Endodermal cell (in vitro differentiated cells): ENCODE measurements at regions not wholly inside any gene's neighbourhood (a gene's known extent, or its start where the extent isn't known, plus 50 kb on each side); places are given as distances from the start of the nearest gene placed in this dataset.
"Not testable (repeated sequence)": the region's sequence is repeated elsewhere in the genome, so short reads cannot be mapped to it uniquely, and the experiment has no call there.

Experiments
- DNase-seq: peaks from one replicate; pipeline ENCODE4 v3.0.0-alpha.2; 2017
- H3K27ac ChIP-seq: 2 replicates; pipeline ENCODE4 v1.5.1; 2013; ENCODE audit warnings: mild to moderate bottlenecking, low read depth, low read length, moderate library complexity
- H3K27me3 ChIP-seq: 2 replicates; pipeline ENCODE4 v1.6.1; 2013; ENCODE audit warnings: mild to moderate bottlenecking, low read length, moderate library complexity; ENCODE audit not compliant: insufficient read depth, control insufficient read depth, poor library complexity, severe bottlenecking
- H3K36me3 ChIP-seq: 2 replicates; pipeline ENCODE4 v1.7.0; 2013; ENCODE audit warnings: mild to moderate bottlenecking, low read length, moderate library complexity; ENCODE audit not compliant: control insufficient read depth, insufficient read depth
- H3K4me1 ChIP-seq: one replicate; pipeline ENCODE4 v1.7.0; 2013; ENCODE audit warnings: low read length; ENCODE audit not compliant: control insufficient read depth, insufficient read depth
- H3K4me3 ChIP-seq: 2 replicates; pipeline ENCODE4 v1.5.1; 2013; ENCODE audit warnings: mild to moderate bottlenecking, low read length, moderate library complexity
- H3K9ac ChIP-seq: 2 replicates; pipeline ENCODE4 v1.6.1; 2013; ENCODE audit warnings: mild to moderate bottlenecking, low read length, moderate library complexity; ENCODE audit not compliant: poor library complexity, severe bottlenecking; ENCODE audit errors: extremely low read depth
- H3K9me3 ChIP-seq: 2 replicates; pipeline ENCODE4 v1.6.1; 2013; ENCODE audit warnings: mild to moderate bottlenecking, low read length, moderate library complexity; ENCODE audit not compliant: control insufficient read depth
- H3K27ac Mint-ChIP-seq: 2 replicates; pipeline ENCODE4 v1.8.0; 2020; ENCODE audit warnings: mixed read lengths
- H3K27me3 Mint-ChIP-seq: 2 replicates; pipeline ENCODE4 v1.8.0; 2021; ENCODE audit warnings: mild to moderate bottlenecking, mixed read lengths; ENCODE audit not compliant: insufficient read depth
- H3K36me3 Mint-ChIP-seq: 2 replicates; pipeline ENCODE4 v1.8.0; 2020; ENCODE audit warnings: low read depth, mixed read lengths
- H3K4me1 Mint-ChIP-seq: 2 replicates; pipeline ENCODE4 v1.8.0; 2020; ENCODE audit warnings: mixed read lengths
- H3K4me3 Mint-ChIP-seq: 2 replicates; pipeline ENCODE4 v1.8.0; 2020; ENCODE audit warnings: mild to moderate bottlenecking, moderate library complexity, mixed read lengths
- H3K9me3 Mint-ChIP-seq: 2 replicates; pipeline ENCODE4 v1.8.0; 2020; ENCODE audit warnings: mild to moderate bottlenecking, mixed read lengths
- CTCF ChIP-seq: fragments of 200-600 bp; sonication (generic); conservative IDR thresholded peaks from 2 replicates; pipeline ENCODE4 v1.5.0; 2021; ENCODE audit warnings: antibody characterized with exemption, mild to moderate bottlenecking
- WGBS, 2 experiments: methylation state at CpG; one replicate each; pipeline versions ENCODE4 v1.1.5 to v1.1.7; 2013; ENCODE audit warnings: missing lambda C conversion rate in 2 of 2, mixed read lengths in 1 of 2; ENCODE audit not compliant: insufficient coverage in 1 of 2, insufficient read length in 1 of 2; 5-methylcytosine and 5-hydroxymethylcytosine counted together

GRCh38 chr11:67820081-67820480 lies 145.7 kb upstream of the ALDH3B2 start:
- 86 to 94% methylated on average over 5 to 9 of the region's 9 CpGs for WGBS, 2 experiments
- H3K27ac Mint-ChIP-seq: no peak overlapping the region
- H3K27me3 Mint-ChIP-seq: no peaks in the 10 kb centered on the region
- TF ChIP-seq CTCF: no peak
- H3K27me3 ChIP-seq: no peaks in the 10 kb centered on the region
- H3K36me3 Mint-ChIP-seq: no peaks in the 10 kb centered on the region
- H3K4me3 Mint-ChIP-seq: no peak overlapping the region
- peaks cover 19% of the 10 kb centered on the region for H3K4me1 Mint-ChIP-seq
- no peaks in the 10 kb centered on the region for H3K4me1 ChIP-seq
- no peak for DNase-seq
- no peak overlapping the region for H3K27ac ChIP-seq
- no peak overlapping the region for H3K4me3 ChIP-seq
- H3K9ac ChIP-seq: no peak overlapping the region
- H3K9me3 Mint-ChIP-seq: peaks cover 13% of the 10 kb centered on the region
- no peaks in the 10 kb centered on the region for H3K36me3 ChIP-seq
- no peaks in the 10 kb centered on the region for H3K9me3 ChIP-seq

- H3K9me3 Mint-ChIP-seq: peaks cover 13% of the 10 kb centered on the region
- H3K36me3 ChIP-seq, H3K9me3 ChIP-seq, H3K36me3 Mint-ChIP-seq, H3K4me1 ChIP-seq, H3K4me1 Mint-ChIP-seq, H3K27ac ChIP-seq, H3K4me3 ChIP-seq, H3K9ac ChIP-seq, H3K27me3 Mint-ChIP-seq, H3K27me3 ChIP-seq, H3K27ac Mint-ChIP-seq, DNase-seq, H3K4me3 Mint-ChIP-seq: not testable (repeated sequence)
- 94 to 96% methylated on average over 7 to 21 of the region's 21 CpGs for WGBS, 2 experiments
These were observed 143.1 kb upstream of the ALDH3B2 start for GRCh38 chr11:67817558-67817957.

- not testable (repeated sequence) for H3K27me3 ChIP-seq, H3K4me3 ChIP-seq, H3K9ac ChIP-seq, H3K27ac ChIP-seq, H3K4me3 Mint-ChIP-seq, H3K4me1 ChIP-seq, H3K9me3 Mint-ChIP-seq, DNase-seq, H3K9me3 ChIP-seq, H3K27me3 Mint-ChIP-seq, H3K36me3 Mint-ChIP-seq, H3K27ac Mint-ChIP-seq, H3K36me3 ChIP-seq
- H3K4me1 Mint-ChIP-seq: peaks cover 35% of the 10 kb centered on the region
- 80 to 89% methylated on average over 1 to 2 of the region's 2 CpGs for WGBS, 2 experiments
These were observed 134.9 kb upstream of the ALDH3B2 start for GRCh38 chr11:67809301-67809700.

- H3K36me3 Mint-ChIP-seq, H3K4me1 ChIP-seq, H3K9me3 ChIP-seq, H3K27ac Mint-ChIP-seq, H3K27ac ChIP-seq, H3K27me3 Mint-ChIP-seq, H3K9me3 Mint-ChIP-seq, DNase-seq, H3K27me3 ChIP-seq, H3K36me3 ChIP-seq, H3K4me3 ChIP-seq, H3K4me3 Mint-ChIP-seq, H3K9ac ChIP-seq: not testable (repeated sequence)
- peaks cover 44% of the 10 kb centered on the region for H3K4me1 Mint-ChIP-seq
- 95 to 99% methylated on average over 11 to 12 of the region's 14 CpGs for WGBS, 2 experiments
These were observed 133.5 kb upstream of the ALDH3B2 start for GRCh38 chr11:67807896-67808295.

GRCh38 chr11:67806728-67807235 lies 132.4 kb upstream of the ALDH3B2 start:
- not testable (repeated sequence) for H3K9me3 Mint-ChIP-seq, H3K27me3 ChIP-seq, H3K36me3 Mint-ChIP-seq, H3K9ac ChIP-seq, DNase-seq, H3K9me3 ChIP-seq, H3K36me3 ChIP-seq, H3K27me3 Mint-ChIP-seq, H3K27ac ChIP-seq, H3K4me1 ChIP-seq
- Mint-ChIP-seq H3K4me1 (peaks cover 39% of the 10 kb centered on the region), H3K27ac (peak overlapping the region; percentile 90), H3K4me3 (peak overlapping the region; percentile 77)
- WGBS, 2 experiments: 68% methylated on average over 1 of the region's 8 CpGs; no CpG with 5 or more reads in 1 of the 2 experiments
- peak overlapping the region; percentile 74 for H3K4me3 ChIP-seq

- H3K4me3 Mint-ChIP-seq: peak overlapping the region; percentile 77
- not testable (repeated sequence) for H3K9me3 ChIP-seq, H3K27me3 ChIP-seq, H3K27me3 Mint-ChIP-seq, H3K4me1 ChIP-seq, H3K9me3 Mint-ChIP-seq, DNase-seq, H3K36me3 ChIP-seq, H3K36me3 Mint-ChIP-seq, H3K9ac ChIP-seq, H3K27ac ChIP-seq
- peak overlapping the region; percentile 74 for H3K4me3 ChIP-seq
- WGBS, 2 experiments: 2 to 6% methylated on average over 7 to 26 of the region's 26 CpGs
- H3K4me1 Mint-ChIP-seq: peaks cover 35% of the 10 kb centered on the region
- peak overlapping the region; percentile 90 for H3K27ac Mint-ChIP-seq
These were observed 131.8 kb upstream of the ALDH3B2 start for GRCh38 chr11:67806183-67806582.
